Stimulated activated CD4-positive, alpha-beta T cell treated with anti-CD3 and anti-CD28 coated beads, Interleukin-1b, Interleukin-23, amount 100 ng/mL, for 48 hours (primary cell): ENCODE measurements at regions not wholly inside any gene's neighbourhood (a gene's known extent, or its start where the extent isn't known, plus 50 kb on each side); places are given as distances from the start of the nearest gene placed in this dataset.
"Not testable (repeated sequence)": the region's sequence is repeated elsewhere in the genome, so short reads cannot be mapped to it uniquely, and the experiment has no call there.

Experiments
- DNase-seq: peaks from one replicate; pipeline ENCODE4 v3.0.0-alpha.2; 2020

DNA sequence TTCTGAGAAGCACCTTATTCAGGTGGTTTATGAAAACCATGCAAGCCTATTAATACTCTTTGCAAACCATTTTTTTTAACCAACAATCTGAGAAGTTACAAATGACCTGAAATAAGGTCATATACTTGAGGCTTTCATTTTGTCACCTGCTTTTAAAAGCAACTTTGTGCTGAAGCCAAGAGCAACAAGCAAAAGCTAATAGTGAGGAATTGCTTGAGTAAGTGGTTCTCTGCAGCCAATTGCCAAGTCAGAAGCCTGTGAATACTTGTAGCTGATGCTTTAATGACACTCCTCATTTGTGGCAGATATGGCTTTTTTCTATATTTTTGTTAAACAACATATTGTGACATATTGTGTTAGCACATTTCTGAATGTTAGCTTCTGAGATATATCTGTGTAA, 126.7 kb upstream of the ZNF608 start:
- no peak for DNase-seq

DNA sequence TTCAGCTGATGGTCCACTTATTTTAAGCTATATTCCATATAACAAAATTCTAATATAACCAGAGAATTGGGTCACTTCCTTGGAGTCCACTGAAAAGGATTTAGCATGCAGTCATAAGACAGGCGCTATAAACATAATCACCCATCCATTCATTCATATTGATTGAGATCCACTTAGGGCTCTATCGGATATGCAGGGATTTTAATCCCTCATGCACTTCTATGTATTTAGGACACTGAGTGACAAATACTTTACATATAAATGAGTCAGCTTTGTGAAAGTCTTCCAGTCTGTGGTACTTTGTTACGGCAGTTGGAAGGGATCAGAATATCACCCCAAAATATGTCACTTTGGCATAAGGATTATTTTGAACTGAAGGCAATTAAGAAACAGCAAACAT, 127.3 kb upstream of the ZNF608 start:
- no peak for DNase-seq

DNA sequence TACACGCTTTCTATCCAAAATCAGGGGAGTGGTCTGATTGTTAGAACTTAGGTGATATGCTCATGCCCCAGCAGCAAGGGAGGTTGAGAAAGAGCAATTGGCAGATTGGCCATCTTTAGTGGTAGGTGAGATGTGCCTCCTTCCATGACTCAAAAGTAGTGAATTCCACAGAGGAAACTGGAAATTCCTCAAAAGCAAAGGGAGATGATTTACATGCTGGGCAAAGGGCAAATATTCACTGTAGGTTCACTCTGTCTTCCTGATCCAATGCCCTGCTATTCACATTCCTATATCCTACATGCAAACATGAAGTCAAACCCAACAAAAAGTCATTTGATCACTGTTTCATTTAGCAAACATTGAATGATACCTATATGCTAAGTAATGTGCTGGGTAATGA, 130.1 kb upstream of the ZNF608 start:
- DNase-seq = no peak

DNA sequence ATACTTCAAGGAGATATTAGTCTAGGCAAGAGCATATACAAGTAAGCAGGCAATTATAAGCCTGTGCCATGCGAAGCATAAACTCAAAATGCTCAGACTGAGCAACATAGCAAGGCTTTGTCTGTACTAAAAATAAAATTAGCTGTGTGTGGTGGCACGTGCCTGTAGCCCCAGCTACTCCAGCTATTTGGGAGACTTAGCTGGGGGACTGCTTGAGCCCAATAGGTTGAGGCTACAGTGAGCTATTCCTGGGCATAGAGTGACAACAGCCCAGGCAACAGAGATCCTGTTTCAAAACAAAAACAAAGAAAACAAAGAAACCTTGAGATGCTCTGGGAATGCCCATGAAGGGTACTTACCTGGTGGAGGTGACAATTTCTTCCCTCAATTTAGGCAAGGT, 130.5 kb upstream of the ZNF608 start:
- no peak for DNase-seq

DNA sequence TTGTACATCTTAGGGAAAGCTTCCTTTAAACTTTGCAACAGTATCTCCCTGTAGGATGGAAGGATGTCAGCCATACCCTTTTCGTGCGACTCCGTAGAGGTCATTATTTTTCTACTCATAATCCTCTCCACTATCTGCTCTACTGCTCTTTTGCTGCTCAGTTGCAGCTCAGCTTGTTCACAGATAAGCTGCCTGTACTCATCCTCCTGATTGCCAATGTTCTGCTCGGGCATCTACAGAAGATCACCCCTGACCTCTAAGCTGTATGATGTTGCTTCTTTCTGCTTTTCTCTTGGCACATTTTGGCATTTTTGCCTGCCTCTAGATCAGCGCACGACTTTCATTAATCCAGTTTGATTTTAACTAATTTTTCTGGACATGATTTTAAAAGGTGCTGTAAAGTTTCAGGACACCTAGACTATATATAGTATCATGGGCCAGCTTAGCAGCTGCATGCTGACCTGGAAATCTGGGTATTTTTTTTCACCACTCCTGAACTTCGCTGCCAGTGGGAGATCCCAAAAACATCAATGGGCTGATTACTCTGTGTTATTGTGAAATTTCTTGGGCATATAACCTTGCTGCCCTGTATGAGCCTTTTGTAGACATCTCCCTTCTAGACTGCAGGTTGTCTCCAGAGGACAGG, 131.2 kb upstream of the ZNF608 start:
- no peak for DNase-seq

DNA sequence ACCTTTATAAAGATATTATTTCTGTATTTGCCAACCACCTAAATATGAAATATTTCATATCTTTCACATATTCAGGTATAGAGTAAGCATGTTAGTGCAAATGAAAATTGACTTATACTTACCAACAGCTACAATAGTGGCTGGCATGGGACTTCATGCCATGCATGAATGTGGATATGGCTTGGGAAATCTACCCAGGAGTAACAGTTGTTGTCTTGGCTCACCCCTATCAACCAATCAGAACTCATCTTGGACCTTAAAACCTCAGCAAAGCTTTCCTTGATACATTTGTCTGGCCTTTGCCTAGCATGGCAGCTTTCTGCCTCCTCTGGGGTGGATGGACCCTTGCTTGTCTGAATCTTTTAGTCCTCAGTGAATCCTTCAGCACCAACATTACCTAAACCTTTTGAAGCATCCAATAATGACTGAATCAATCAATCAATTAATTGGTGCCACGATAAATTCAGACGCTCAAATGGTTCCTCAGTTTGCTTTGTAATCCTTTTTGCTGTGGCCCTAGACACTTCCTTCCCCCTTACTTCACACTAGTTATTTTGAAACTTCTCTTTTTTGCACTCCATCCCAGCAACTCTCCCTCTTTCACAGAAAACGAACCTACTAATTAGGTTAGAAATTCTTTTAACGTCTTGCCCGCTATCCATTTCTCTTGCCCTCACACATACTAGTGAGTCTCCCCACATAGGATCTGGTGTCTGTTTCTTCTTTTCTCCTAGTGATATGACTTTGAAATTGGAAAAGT, 132.3 kb upstream of the ZNF608 start:
- DNase-seq = no peak

DNA sequence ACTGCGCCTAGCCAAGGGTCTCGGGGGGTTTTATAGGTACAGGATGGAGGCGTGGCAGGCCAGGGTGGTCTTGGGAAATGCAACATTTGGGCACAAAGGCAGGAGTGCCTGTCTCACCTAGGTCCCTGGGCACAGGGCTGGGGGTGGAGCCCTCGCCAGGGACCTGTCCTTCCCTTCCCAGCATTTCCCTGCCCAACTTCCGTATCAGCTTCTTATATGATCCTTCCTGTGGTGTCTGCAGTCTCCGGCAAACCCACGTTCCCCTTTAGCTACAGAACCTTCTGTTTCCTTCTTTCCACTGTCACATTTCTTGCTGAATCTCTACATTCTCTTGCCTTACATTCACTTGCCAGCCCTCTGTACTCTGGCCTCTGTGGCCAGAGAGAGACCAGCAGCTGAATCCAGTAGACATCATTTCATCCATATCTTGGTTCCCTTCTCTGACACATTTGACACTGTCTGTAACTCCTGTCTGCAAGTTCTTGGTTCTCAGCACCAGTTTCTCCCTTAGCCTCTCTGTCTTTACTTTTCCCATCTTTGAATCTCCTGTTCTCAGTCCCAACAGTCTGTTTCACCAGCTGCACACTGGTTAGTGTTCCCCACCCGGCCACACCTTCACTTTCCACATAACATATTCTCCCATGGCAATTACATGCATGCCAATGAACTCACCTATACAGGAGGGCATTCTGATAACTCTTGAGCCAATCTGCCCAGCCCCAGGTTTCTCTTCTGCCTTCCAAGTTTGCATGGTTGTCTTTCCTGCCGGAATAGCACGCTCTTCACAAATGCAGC, 134.7 kb upstream of the ZNF608 start:
- DNase-seq = no peak

DNA sequence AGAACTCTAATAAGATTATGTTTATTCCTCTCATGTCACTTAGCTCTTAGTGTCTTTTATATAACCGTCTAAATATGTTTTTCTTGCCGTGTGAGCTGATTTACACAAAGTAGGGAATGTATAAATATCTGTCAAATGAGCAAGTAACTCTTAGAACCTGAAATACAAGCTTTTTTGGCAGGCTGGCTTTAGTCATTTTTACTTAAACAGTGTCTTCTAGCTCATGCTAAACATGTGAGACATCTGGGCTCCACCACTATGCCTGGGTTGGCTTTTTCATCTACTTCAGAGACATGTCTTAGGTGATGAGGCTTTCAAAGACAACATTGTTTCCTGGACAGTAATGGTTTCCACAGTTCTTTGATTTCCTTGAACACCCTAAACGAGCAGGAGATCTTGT, 137.2 kb upstream of the ZNF608 start:
- DNase-seq = no peak

DNA sequence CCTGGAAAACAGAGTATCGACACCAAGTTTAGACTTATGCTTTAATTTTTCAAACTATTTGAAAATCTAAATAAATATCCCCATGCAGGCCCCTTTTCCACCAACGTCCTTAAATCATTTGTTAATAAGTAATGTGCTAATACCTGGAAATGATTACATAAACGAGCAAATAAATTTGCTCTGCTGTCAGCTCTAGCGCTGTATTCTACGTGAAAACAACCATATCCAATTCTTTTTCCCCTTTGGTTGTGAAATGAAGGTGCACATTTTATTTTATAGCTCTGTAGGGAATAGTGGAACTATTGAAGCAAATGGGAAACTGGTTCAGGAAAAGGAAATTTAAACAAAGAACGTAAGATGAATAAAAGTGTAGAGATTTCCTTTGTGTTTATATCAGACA, 137.7 kb upstream of the ZNF608 start:
- no peak for DNase-seq

DNA sequence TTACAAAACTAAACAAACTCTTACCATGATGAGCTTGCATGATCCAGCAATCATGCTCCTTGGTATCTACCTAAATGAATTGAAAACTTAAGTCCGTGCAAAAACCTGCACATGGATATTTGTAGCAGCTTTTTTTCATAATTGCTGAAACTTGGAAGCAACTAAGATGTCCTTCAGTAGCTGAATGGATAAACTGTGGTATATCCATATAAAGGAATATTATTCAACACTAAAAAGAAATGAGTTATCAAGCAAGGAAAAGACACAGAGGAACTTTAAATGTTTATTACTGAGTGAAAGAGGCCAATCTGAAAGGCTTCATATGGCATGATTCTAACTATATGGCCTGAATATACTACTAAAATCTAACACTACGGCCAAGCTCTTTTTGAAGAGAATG, 139.1 kb upstream of the ZNF608 start:
- no peak for DNase-seq

DNA sequence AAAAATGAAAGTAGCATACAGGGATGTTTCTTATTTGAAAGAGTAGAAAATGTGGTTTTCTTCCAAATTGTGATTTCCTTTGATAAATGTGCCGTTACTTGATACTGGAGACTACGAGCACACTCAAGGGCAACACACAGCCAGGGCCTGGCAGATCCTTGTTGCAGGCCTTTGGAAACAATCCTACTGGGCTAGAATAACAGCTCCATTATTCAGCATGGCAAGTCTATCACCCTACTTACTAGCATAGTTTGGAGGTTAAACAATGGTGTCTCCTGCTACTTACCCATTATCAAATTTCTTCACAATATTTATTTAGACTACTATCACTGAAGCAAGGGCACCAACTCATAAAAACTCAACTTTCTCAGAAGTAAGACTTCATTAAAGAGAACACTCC, 140.8 kb upstream of the ZNF608 start:
- no peak for DNase-seq

DNA sequence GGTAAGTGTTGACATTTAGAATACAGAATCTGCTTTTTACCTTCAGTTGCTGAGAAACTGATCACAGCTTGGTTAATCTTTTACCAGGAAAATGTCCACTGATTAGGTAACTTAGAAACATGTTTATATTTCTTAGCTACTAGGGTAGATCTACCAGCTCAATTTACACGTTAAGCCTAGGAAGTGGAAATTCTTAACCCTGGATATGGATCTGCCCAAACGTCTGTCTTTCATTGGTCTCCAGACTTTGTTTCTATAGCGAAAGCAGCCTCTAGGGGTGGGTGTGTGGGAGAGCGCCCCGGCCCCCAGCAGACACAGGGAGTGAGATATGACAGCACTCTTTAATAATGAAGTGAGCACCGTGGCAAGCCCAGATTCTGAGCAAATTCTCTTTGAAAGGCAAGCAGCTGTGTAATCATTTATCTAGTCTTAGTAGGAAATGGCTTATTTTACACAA, 141.6 kb upstream of the ZNF608 start:
- no peak for DNase-seq

DNA sequence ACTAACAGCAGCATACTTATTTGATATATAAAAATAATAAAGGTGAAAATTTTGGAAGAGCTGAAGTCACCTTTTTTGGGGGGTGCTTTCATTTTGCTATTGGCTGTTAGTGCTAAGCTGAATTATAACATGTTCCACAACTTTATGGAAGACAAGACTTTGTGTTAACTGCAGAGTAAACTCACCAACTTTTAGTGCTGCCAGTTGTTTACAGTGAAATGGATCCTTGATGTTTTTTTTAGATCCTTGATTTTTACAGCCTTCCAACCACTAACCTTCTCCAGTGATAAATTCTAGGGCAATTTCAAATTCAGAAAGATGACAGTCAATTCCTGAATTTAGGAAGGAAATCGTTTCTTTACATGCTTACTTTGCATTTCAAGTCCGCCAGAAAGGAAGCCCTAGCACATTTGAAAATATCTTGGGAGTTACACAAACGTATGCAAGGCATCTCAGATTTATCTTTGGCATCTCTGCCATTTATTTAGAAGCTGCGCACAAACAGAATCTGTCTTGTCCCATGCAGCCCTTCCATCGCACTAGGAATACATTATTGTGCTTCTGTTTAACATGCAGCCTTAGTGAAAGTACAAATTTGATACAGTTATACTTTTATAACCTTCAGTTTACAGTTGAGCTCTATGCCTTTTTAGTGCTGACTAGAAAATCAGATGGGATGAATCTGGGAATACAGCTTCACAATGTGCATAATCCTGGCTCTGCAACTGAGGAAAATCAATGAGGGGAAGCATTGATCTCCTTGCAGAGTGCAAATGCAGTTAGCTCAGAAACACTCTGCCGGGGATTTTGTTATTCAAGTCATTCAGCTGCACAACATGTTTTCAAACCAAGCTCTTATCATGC, 142.4 kb upstream of the ZNF608 start:
- no peak for DNase-seq

DNA sequence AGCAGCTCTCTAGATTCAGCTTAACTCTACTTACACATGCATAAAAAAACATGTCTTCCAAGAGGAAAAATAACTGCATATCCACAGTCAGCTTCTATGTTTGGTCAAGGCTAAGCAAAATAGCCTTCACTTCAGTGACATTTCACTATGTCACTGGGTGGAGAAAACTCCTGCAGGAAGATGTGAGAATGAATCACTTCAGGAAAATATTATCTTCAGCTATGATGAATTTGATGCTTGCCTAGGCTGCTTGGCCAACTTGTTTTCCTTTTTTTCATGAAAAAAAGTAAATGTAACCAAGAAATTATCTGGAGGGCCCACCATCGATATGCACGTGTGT, 143.0 kb upstream of the ZNF608 start:
- no peak for DNase-seq

DNA sequence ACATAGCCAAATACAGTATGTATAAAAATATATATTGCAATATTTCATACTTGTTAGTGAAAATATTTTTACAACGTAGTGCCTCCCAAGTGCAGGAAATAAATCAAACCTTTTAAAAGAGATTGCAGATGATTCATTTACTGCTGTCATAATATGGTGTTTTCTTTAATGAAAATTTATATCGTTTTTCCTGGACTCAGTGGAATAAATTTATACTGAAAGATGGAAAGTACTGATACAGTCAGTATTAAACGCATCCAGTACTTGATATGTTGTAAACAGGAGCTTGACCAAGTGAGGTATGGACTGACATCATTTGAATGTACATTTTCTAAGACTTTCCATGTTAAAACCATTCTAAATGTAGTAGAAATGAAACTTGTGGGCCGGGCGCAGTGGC, 143.4 kb upstream of the ZNF608 start:
- DNase-seq = no peak

DNA sequence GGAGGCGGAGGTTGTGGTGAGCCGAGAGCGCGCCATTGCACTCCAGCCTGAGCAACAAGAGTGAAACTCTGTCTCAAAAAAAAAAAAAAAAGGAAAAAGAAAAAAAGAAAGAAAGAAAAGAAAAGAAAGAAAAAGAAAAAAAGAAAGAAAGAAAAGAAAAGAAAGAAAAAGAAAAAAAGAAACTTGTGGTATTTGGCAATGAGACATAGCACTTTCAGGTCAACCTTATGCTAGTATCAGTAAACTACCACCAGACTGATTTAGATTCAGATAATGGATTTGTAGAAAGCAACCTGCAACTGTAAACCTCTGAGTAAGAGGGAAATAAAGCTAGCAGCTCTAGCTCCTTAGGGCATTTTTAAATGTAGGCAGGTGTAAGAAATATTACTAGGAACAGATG, 144.0 kb upstream of the ZNF608 start:
- DNase-seq = not testable (repeated sequence)

DNA sequence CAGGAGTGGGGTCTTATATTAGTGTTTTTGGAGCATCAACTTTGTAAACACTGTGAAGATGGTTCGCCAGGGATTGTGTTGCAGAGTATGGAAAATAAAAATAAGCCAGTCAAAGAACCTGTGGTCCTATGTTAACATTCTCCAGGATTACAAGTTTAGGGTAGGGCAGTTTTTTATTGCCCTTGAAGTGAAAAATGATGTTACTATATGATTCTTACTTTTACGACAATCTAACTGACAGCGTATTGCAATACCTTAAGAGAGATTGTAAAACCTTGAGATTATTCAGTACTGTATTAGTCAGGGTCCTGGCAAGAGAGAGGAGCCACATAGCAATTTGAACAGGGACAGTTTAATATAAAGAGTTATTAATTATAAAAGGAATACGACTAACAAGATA, 144.7 kb upstream of the ZNF608 start:
- no peak for DNase-seq

DNA sequence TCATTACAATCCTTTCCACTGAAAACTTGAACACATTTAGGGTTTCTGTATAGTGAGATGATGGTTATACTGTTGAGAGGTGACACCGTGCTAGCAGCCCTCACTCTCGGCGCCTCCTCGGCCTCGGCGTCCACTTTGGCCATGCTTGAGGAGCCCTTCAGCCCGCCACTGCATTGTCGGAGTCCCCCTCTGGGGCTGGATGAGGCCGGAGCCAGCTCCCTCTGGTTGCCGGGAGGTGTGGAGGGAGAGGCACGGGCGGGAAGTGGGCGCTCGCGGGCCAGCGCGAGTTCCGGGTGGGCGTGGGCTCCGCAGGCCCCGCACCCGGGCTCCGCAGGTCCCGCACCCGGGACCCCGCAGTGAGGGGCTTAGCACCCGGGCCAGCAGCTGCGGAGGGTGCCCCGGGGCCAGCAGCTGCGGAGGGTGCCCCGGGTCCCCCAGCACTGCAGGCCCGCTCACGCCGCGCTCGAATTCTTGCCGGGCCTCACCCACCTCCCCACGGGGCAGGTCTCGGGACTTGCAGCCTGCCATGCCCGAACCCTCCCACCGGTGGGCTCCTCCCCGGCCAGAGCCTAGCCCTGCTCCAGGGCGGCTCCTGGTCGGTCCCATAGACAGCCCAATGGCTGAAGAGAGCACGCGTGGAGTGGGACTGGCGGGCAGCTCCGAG, 145.9 kb upstream of the ZNF608 start:
- DNase-seq = no peak

DNA sequence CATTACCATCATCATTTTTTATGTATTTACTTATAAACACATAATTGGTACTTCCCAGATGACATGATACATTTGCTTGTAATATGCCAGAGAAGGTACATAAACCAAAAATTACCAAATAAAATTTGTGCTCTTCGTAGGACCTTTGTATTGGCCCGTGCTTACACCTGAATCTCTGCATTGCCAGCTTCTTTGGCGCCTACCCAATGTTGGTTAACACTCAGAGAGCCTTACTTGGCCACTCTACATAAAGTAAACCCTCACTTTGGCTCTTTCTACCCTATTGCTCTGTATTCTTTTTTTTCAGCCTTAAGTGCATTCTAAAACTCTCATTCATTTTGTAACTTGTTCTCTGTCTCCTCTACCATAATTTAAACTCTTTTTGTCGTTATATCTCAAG, 148.1 kb upstream of the ZNF608 start:
- DNase-seq = no peak

DNA sequence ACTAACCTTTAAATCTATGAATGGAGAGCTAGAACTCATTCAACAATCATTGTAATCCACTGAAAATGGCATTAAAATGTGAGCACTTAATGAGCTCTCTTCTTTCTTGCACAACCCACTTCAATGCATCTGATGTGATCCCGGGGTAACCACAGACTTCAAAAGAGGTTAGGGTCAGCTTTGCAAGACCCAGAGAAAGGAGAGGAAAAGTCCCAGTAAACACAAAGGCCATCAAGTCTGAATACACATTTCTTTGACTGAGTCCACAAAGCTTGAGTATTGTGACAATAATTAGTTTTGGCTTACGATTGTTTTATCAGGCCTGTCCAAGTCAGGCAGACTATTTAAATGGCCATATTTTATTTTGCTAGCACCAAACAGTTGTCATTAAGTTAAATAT, 148.8 kb upstream of the ZNF608 start:
- no peak for DNase-seq

DNA sequence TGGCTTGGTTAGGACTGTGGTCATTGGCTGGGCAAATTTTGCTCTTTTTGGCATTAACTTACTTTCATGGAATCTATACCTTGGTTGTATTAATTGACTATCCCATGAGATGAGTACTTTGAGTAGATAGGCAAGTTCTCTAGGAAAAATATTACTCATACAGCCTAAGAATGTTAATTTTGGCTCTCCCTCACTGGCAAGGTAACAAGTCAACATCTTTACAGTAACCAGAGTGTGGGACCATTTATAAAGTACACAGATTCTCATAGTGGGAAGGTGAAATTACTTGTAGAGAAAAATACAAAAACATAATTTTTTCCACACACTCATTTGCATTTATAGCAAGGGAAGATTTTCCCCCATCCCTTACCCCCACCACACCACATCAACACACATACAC, 154.6 kb upstream of the ZNF608 start:
- DNase-seq = no peak

DNA sequence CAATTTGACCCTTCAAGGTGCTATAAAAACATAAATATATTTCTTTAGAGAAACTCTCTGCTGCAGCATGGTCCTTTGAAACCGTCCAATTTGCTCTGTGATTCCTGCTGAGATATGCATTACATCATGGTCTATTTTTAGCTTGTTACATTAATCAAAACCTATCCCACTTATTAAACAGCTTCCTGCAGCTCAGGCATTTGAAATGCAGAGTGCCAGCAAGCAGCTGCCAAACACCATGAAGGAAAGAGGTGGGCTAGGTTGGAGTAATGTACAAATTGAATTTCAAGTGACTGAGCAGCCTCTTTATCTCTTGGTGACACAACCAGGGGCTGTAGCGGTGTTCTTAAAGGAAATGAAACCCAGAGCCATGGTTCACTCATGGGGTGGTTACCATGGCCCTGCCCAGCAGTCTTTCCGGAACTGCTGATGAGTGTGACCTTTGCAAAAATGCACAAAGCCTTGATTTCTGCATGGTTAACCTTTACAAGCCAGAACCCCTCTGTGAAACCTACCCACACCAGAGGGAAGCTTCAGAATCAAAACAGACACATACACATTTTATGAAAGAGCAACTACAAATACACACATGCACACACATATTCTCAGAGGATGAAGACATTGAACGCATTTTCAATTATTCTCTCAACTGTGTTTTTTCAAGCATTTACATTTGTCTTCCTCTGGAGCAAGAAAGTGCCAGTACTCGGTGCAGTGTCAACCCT, 155.8 kb upstream of the ZNF608 start:
- peak; percentile 5 for DNase-seq
